Stomach smooth muscle (tissue), 2 donors: ENCODE measurements at regions not wholly inside any gene's neighbourhood (a gene's known extent, or its start where the extent isn't known, plus 50 kb on each side); places are given as distances from the start of the nearest gene placed in this dataset.
"Not testable (repeated sequence)": the region's sequence is repeated elsewhere in the genome, so short reads cannot be mapped to it uniquely, and the experiment has no call there.

Experiments
- H3K27ac ChIP-seq: one replicate; pipeline ENCODE4 v1.7.0; 2013; ENCODE audit warnings: mild to moderate bottlenecking, low read length, inconsistent platforms
- H3K27me3 ChIP-seq, 2 donors: one replicate each; pipeline ENCODE4 v1.7.0; 2013; ENCODE audit warnings: low read length in 2 of 2; ENCODE audit not compliant: insufficient read depth in 2 of 2, control insufficient read depth in 1 of 2
- H3K36me3 ChIP-seq, 2 donors: one replicate each; pipeline ENCODE4 v1.7.0; 2013; ENCODE audit warnings: low read length in 2 of 2; ENCODE audit not compliant: control insufficient read depth in 2 of 2, insufficient read depth in 2 of 2
- H3K4me1 ChIP-seq: one replicate; pipeline ENCODE4 v1.7.0; 2013; ENCODE audit warnings: low read length; ENCODE audit not compliant: control insufficient read depth, insufficient read depth
- H3K4me3 ChIP-seq, 2 donors: one replicate each; pipeline ENCODE4 v1.7.0; 2013; ENCODE audit warnings: low read length in 2 of 2
- H3K9ac ChIP-seq, 2 donors: one replicate each; pipeline ENCODE4 v1.7.0; 2013; ENCODE audit warnings: low read length in 2 of 2, mild to moderate bottlenecking in 1 of 2
- H3K9me3 ChIP-seq, 2 donors: one replicate each; pipeline ENCODE4 v1.7.0; 2013; ENCODE audit warnings: low read length in 2 of 2; ENCODE audit not compliant: control insufficient read depth in 2 of 2
- donor health status: healthy.
- donor health status: Pancreatic carcinoma.

DNA sequence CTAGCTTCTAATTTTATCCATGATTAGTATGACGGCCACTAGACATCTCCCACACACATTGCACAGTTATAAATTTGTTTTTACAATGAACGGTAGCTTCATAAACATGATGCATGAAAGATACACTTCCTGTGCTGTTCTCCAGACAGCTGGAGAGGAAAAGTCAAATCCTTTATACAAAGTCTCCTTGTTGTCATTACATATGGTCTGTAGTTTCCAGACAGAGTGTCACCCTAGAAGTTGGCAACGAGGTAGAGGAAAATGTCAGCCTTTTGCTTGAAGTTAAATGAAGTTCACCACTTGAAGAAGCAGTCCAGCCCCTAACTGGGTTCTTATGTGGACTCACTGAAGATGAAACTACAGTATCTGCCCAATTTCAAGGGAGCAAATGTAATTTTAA is 253.0 kb upstream of the P2RY1 start:
- Histone ChIP-seq H3K9ac (no peak overlapping the region), H3K36me3 (no peaks in the 10 kb centered on the region), H3K27me3 (no peaks in the 10 kb centered on the region), H3K4me3 (no peak overlapping the region), H3K9me3 (no peaks in the 10 kb centered on the region), H3K27ac (no peak overlapping the region), H3K4me1 (no peaks in the 10 kb centered on the region)

- Histone ChIP-seq H3K4me1 (no peaks in the 10 kb centered on the region), H3K4me3 (no peak overlapping the region), H3K9me3 (no peaks in the 10 kb centered on the region), H3K27ac (no peak overlapping the region), H3K36me3 (no peaks in the 10 kb centered on the region), H3K9ac (no peak overlapping the region), H3K27me3 (no peaks in the 10 kb centered on the region)
Measured at GRCh38 chr3:152583963-152584362, 251.0 kb upstream of the P2RY1 start.

GRCh38 chr3:152586974-152587373 is 248.0 kb upstream of the P2RY1 start:
- H3K9me3 ChIP-seq = no peaks in the 10 kb centered on the region
- H3K27me3 ChIP-seq = no peaks in the 10 kb centered on the region
- no peak overlapping the region for H3K4me3 ChIP-seq
- H3K27ac ChIP-seq = no peak overlapping the region
- no peaks in the 10 kb centered on the region for H3K36me3 ChIP-seq
- no peaks in the 10 kb centered on the region for H3K4me1 ChIP-seq
- no peak overlapping the region for H3K9ac ChIP-seq

DNA sequence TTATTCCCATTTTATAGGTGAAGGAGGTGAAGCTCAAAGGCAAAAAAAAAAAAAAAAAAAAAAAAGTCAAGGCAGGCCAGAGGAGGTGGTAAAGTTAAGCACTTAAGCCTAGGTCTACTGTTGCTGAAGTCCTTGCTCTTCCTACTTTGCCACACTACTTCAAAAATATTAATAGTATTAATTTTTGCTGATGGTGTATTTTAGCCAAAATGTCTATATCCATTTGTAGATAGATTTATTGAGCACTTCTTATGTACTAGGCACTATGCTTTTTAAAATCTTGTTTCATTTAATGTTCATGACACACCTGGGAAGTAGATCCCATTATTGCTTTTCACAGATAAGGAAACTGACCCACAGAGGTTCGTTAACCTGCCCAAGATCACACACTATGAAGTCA is 247.1 kb upstream of the P2RY1 start:
- no peaks in the 10 kb centered on the region for H3K36me3 ChIP-seq
- no peaks in the 10 kb centered on the region for H3K4me1 ChIP-seq
- no peaks in the 10 kb centered on the region for H3K9me3 ChIP-seq
- no peak overlapping the region for H3K27ac ChIP-seq
- no peak overlapping the region for H3K4me3 ChIP-seq
- no peaks in the 10 kb centered on the region for H3K27me3 ChIP-seq
- H3K9ac ChIP-seq = no peak overlapping the region

DNA sequence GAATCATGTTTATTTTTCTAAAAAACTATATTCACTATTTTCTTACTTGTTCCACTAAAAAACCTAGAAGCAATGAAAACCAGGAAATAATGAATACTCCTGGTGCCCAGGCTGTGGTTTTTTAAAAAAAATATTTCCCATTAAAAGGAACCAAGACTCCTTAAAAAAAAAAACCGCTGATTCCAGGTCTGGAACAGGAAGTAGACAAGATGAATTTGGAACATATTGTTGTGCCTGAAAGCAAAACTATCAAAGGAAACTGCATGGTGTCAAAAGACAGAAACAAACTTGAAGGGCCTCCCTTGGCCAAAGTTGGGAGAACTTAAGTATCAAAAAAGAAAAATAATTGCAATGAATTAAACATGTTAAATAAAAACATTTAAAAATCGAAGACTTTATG is 245.3 kb upstream of the P2RY1 start:
- no peaks in the 10 kb centered on the region for H3K36me3 ChIP-seq
- H3K4me3 ChIP-seq = no peak overlapping the region
- no peaks in the 10 kb centered on the region for H3K27me3 ChIP-seq
- no peaks in the 10 kb centered on the region for H3K9me3 ChIP-seq
- no peak overlapping the region for H3K27ac ChIP-seq
- no peaks in the 10 kb centered on the region for H3K4me1 ChIP-seq
- no peak overlapping the region for H3K9ac ChIP-seq

DNA sequence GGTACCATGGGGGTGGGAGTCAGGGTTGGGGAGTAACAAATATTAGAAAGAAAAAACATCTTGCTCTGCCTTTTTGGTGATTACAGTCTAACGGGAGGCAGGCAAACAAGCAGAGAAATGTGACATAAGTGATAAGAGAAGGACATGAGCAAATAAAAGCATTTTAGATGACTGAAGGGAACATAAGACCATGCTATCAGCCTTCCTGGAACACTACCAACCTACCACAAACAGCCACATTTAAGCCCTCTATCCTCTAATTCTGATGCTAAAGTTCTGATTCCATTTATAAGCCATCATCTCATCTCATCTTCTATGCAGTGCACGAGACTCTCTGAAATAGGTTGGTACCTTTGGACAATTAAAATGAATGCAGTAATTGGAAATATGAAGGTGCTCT is 243.4 kb upstream of the P2RY1 start:
- Histone ChIP-seq H3K4me1 (peaks cover 1% of the 10 kb centered on the region), H3K9me3 (no peaks in the 10 kb centered on the region), H3K27me3 (no peaks in the 10 kb centered on the region), H3K9ac (no peak overlapping the region), H3K27ac (no peak overlapping the region), H3K4me3 (no peak overlapping the region), H3K36me3 (no peaks in the 10 kb centered on the region)

GRCh38 chr3:152593242-152593641 is 241.7 kb upstream of the P2RY1 start:
- H3K36me3 ChIP-seq = no peaks in the 10 kb centered on the region
- no peak overlapping the region for H3K27ac ChIP-seq
- H3K9me3 ChIP-seq = no peaks in the 10 kb centered on the region

DNA sequence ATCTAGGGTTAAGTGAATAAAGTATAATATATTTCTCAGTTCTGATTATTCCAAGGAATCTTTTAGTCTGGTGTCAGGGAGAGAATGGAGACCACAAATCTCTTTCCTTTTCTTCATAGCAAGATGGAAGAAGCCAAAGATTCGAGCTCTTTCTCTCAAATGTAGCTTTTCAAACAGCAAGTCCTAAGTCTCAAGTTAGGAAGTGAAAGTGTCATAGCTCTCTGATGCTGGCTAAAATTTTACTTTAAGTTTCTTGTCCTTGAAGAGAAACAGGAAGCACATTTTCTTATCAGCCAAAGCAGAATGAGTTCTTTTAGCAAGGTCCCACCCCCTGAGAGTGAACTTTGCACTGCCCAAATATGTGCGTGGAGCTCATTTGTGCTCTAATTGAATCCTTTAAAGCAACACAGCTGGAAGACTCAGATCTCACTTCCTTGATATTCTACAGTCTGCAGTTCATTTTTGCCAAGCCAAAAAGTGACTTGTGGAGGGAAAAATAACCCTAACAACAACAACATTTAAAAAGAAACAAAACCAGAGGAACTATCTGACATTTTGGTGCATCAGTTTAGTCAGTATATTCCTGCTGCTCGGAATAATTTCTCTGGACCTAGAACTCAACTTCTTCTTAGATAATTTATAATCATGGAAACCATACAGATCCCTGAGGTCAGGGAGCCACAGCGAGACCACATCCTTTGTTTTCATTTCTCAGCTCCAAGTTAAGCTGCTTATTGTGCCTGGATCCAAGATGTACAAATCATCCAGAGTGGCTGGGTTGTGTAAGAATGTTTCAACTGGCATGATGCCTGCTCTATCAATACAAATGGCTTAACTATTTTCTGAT is 238.7 kb upstream of the P2RY1 start:
- H3K9ac ChIP-seq = no peak overlapping the region
- H3K4me3 ChIP-seq = peak overlapping the region; percentile 3 to 25
- H3K36me3 ChIP-seq = no peaks in the 10 kb centered on the region
- H3K9me3 ChIP-seq = no peaks in the 10 kb centered on the region
- peak overlapping the region; percentile 31 for H3K27ac ChIP-seq
- H3K4me1 ChIP-seq = peaks cover 6% of the 10 kb centered on the region
- H3K27me3 ChIP-seq = no peaks in the 10 kb centered on the region

More at GRCh38 chr3:152593242-152593641, 241.7 kb upstream of the P2RY1 start:
- no peak overlapping the region for H3K9ac ChIP-seq
- H3K27me3 ChIP-seq = no peaks in the 10 kb centered on the region
- H3K4me3 ChIP-seq = no peak overlapping the region
- peaks cover 6% of the 10 kb centered on the region for H3K4me1 ChIP-seq

- H3K9ac ChIP-seq, H3K9me3 ChIP-seq, H3K4me3 ChIP-seq, H3K4me1 ChIP-seq, H3K36me3 ChIP-seq, H3K27me3 ChIP-seq: not testable (repeated sequence)
- peak overlapping the region; percentile 8 for H3K27ac ChIP-seq
Measured at GRCh38 chr3:152596832-152597231, 238.1 kb upstream of the P2RY1 start.

DNA sequence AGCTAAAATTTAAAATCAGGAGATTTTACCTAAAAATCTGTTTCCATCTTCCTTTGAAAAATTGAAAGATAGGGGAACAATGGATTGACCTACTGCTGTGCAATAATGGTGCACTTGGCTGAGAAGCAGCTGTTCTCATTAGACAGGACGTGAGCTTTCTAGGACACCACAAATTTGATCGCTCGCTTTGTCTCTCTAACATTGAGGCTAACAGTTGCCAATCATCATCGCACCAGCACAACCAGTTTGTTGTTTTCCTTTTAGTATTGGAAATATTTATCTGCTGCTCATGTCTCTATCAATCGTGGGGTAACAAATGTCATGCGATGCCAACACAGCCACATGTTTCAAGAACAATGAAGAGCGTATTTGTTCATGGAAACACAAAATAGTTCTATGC is 228.8 kb upstream of the P2RY1 start:
- Histone ChIP-seq H3K9ac (no peak overlapping the region), H3K4me3 (no peak overlapping the region), H3K36me3 (no peaks in the 10 kb centered on the region), H3K9me3 (no peaks in the 10 kb centered on the region), H3K27ac (no peak overlapping the region), H3K4me1 (no peaks in the 10 kb centered on the region), H3K27me3 (no peaks in the 10 kb centered on the region)

- Histone ChIP-seq H3K36me3 (no peaks in the 10 kb centered on the region), H3K4me3 (no peak overlapping the region), H3K27ac (no peak overlapping the region), H3K9ac (no peak overlapping the region), H3K9me3 (no peaks in the 10 kb centered on the region), H3K4me1 (no peaks in the 10 kb centered on the region), H3K27me3 (no peaks in the 10 kb centered on the region)
Measured at GRCh38 chr3:152607179-152607578, 227.8 kb upstream of the P2RY1 start.
